ENCODE measurements at regions not wholly inside any gene's neighbourhood (a gene's known extent, or its start where the extent isn't known, plus 50 kb on each side); places are given as distances from the start of the nearest gene placed in this dataset.

DNA sequence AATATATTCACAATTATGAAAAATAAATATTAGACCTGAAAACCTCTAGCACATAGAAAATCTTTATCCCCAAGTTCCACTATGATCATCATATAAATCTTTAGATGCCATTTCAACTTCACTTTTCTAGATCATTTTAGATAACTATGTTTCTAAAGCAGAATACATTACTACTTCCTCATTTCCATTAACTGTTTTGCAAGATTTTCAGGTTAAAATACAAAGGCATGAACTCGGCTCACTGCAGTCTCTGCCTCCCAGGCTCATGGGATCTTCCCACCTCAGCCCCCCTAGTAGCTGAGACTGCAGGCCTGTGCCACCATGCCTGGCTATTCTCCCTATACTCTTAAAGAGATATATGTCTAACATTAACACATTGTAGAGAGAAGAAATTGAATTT lies 1365.9 kb upstream of the AGA start:
- Histone ChIP-seq H3K27me3 (ENCODE audit: control insufficient read depth in 1 of 2, insufficient read depth in 2 of 2, low read length in 2 of 2) (no peaks in the 10 kb centered on the region; a peak in 1 of 5 replicates), H3K4me2 (ENCODE audit: low read depth, low read length) (no peak overlapping the region), H2AFZ (ENCODE audit: low read length) (no peak overlapping the region), H3K9me3 (ENCODE audit: low read length) (peaks cover 5% of the 10 kb centered on the region; the same call in 1 of the 2 replicates), H3K79me2 (ENCODE audit: insufficient read depth, low read length) (no peaks in the 10 kb centered on the region), H3K4me3 (replicated peaks in 1 of 3; ENCODE audit: insufficient read depth in 1 of 3, low read depth in 2 of 3, low read length in 3 of 3) (no peak overlapping the region), H3K9ac (ENCODE audit: insufficient read depth, low read depth, low read length) (no peak overlapping the region), H3K4me1 (ENCODE audit: insufficient read depth, low read length) (no peaks in the 10 kb centered on the region), H3K27ac (ENCODE audit: extremely low read length, insufficient read depth, low read length) (no peak overlapping the region), H3K36me3 (replicated peaks in 1 of 2; ENCODE audit: control insufficient read depth in 1 of 2, insufficient read depth in 2 of 2, low read length in 2 of 2) (no peaks in the 10 kb centered on the region), H4K20me1 (ENCODE audit: insufficient read depth, low read length) (no peaks in the 10 kb centered on the region)
- ATAC-seq = no peak
- in situ Hi-C loops (cut with HindIII; ENCODE audit: extremely low pct_ligation_motif_present, low pct_unique_long_range_greater_than_20kb) (no loop called here), intact Hi-C loops (cut with micrococcal nuclease; ENCODE audit: unreplicated experiment) (no loop called here)
- ChIA-PET POLR2A (no interaction called here), CTCF (ENCODE audit: low intra/inter-chr PET ratio, low total read pairs) (no interaction called here)
- FAIRE-seq = no peak
- no peak for DNase-seq (ENCODE audit: low spot score)
- BruUV-seq (replicated peaks) = no TSS peak
- TF ChIP-seq ZNF709 (CRISPR knock-in tag; IDR thresholded peaks at IDR 0.05) (no peak), MNT (IDR thresholded peaks at IDR 0.05) (no peak), KAT2B (IDR thresholded peaks at IDR 0.05; ENCODE audit: borderline replicate concordance, low read depth, low read length) (no peak), SCMH1 (CRISPR knock-in tag; IDR thresholded peaks at IDR 0.05; ENCODE audit: borderline replicate concordance) (no peak), FOXO1 (CRISPR knock-in tag; IDR thresholded peaks at IDR 0.05) (no peak), PAX8 (CRISPR knock-in tag; IDR thresholded peaks at IDR 0.05; ENCODE audit: borderline replicate concordance) (no peak), HOXA5 (CRISPR knock-in tag; IDR thresholded peaks at IDR 0.05) (no peak), GLI4 (CRISPR knock-in tag; IDR thresholded peaks at IDR 0.05; ENCODE audit: borderline replicate concordance) (no peak), STAT5B (CRISPR knock-in tag; IDR thresholded peaks at IDR 0.05) (no peak)
- WGBS (ENCODE audit: low lambda C conversion rate) = 0% methylated on average over 1 of the region's 1 CpG

- H3K4me2 ChIP-seq (ENCODE audit: low read depth, low read length) = no peak overlapping the region
- H4K20me1 ChIP-seq (ENCODE audit: insufficient read depth, low read length) = no peaks in the 10 kb centered on the region
- H3K27me3 ChIP-seq (ENCODE audit: control insufficient read depth in 1 of 2, insufficient read depth in 2 of 2, low read length in 2 of 2) = no peaks in the 10 kb centered on the region; a peak in 1 of 5 replicates
- CTCF ChIA-PET (ENCODE audit: low intra/inter-chr PET ratio, low total read pairs) = no interaction called here
- H3K27ac ChIP-seq (ENCODE audit: extremely low read length, insufficient read depth, low read length) = no peak overlapping the region
- intact Hi-C loops (cut with micrococcal nuclease; ENCODE audit: unreplicated experiment) (no loop called here), in situ Hi-C loops (cut with HindIII; ENCODE audit: extremely low pct_ligation_motif_present, low pct_unique_long_range_greater_than_20kb) (no loop called here)
- ATAC-seq (no peak), DNase-seq (ENCODE audit: low spot score) (no peak), FAIRE-seq (no peak)
- BruUV-seq (replicated peaks) = no TSS peak
- WGBS (ENCODE audit: low lambda C conversion rate) = 63% methylated on average over 2 of the region's 2 CpGs
- TF ChIP-seq TCF7L2 (IDR thresholded peaks at IDR 0.05; ENCODE audit: low read depth, low read length) = no peak
- TF ChIP-seq, protein P1, sequence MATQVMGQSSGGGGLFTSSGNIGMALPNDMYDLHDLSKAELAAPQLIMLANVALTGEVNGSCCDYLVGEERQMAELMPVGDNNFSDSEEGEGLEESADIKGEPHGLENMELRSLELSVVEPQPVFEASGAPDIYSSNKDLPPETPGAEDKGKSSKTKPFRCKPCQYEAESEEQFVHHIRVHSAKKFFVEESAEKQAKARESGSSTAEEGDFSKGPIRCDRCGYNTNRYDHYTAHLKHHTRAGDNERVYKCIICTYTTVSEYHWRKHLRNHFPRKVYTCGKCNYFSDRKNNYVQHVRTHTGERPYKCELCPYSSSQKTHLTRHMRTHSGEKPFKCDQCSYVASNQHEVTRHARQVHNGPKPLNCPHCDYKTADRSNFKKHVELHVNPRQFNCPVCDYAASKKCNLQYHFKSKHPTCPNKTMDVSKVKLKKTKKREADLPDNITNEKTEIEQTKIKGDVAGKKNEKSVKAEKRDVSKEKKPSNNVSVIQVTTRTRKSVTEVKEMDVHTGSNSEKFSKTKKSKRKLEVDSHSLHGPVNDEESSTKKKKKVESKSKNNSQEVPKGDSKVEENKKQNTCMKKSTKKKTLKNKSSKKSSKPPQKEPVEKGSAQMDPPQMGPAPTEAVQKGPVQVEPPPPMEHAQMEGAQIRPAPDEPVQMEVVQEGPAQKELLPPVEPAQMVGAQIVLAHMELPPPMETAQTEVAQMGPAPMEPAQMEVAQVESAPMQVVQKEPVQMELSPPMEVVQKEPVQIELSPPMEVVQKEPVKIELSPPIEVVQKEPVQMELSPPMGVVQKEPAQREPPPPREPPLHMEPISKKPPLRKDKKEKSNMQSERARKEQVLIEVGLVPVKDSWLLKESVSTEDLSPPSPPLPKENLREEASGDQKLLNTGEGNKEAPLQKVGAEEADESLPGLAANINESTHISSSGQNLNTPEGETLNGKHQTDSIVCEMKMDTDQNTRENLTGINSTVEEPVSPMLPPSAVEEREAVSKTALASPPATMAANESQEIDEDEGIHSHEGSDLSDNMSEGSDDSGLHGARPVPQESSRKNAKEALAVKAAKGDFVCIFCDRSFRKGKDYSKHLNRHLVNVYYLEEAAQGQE (IDR thresholded peaks at IDR 0.05; ENCODE audit: borderline replicate concordance in 1 of 2, low read depth in 1 of 2, low read length in 2 of 2) = no peak
- TF ChIP-seq HCFC1 (IDR thresholded peaks at IDR 0.05; ENCODE audit: low read depth, low read length) = no peak
- no peak for TF ChIP-seq SETDB1 (CRISPR knock-in tag; IDR thresholded peaks at IDR 0.05; ENCODE audit: borderline replicate concordance)
- no peak overlapping the region for H2AFZ ChIP-seq (ENCODE audit: low read length)
- POLR2A ChIA-PET = no interaction called here
- no peak overlapping the region for H3K4me3 ChIP-seq (replicated peaks in 1 of 3; ENCODE audit: insufficient read depth in 1 of 3, low read depth in 2 of 3, low read length in 3 of 3)
- H3K4me1 ChIP-seq (ENCODE audit: insufficient read depth, low read length) = no peaks in the 10 kb centered on the region
- H3K79me2 ChIP-seq (ENCODE audit: insufficient read depth, low read length) = no peaks in the 10 kb centered on the region
- H3K9ac ChIP-seq (ENCODE audit: insufficient read depth, low read depth, low read length) = no peak overlapping the region
- peaks cover 8% of the 10 kb centered on the region; the same call in 1 of the 2 replicates for H3K9me3 ChIP-seq (ENCODE audit: low read length)
- H3K36me3 ChIP-seq (replicated peaks in 1 of 2; ENCODE audit: control insufficient read depth in 1 of 2, insufficient read depth in 2 of 2, low read length in 2 of 2) = no peaks in the 10 kb centered on the region
These were observed 1367.7 kb upstream of the AGA start for GRCh38 chr4:178809921-178810320.

All from HepG2 (cell line).